ENCODE measurements at regions not wholly inside any gene's neighbourhood (a gene's known extent, or its start where the extent isn't known, plus 50 kb on each side); places are given as distances from the start of the nearest gene placed in this dataset.
A peak's percentile ranks its signal among the peaks of the same experiment; 100 is the strongest.
"Not testable (repeated sequence)": the region's sequence is repeated elsewhere in the genome, so short reads cannot be mapped to it uniquely, and the experiment has no call there.

GRCh38 chr7:32762206-32762924 is 129.2 kb downstream of the KBTBD2 start:
- DNase-seq: peak; percentile 11

- DNase-seq: peak; percentile 24
These were observed 129.9 kb downstream of the KBTBD2 start for GRCh38 chr7:32761451-32762205.

GRCh38 chr7:32760755-32761154 is 130.8 kb downstream of the KBTBD2 start:
- DNase-seq: not testable (repeated sequence)

GRCh38 chr7:32759859-32760258 is 131.7 kb downstream of the KBTBD2 start:
- DNase-seq: not testable (repeated sequence)

- not testable (repeated sequence) for DNase-seq
These were observed 137.7 kb downstream of the KBTBD2 start for GRCh38 chr7:32753872-32754271.

- DNase-seq: not testable (repeated sequence)
These were observed 143.2 kb downstream of the KBTBD2 start for GRCh38 chr7:32748337-32748736.

- DNase-seq: not testable (repeated sequence)
These were observed 144.0 kb downstream of the KBTBD2 start for GRCh38 chr7:32747443-32748148.

- DNase-seq: not testable (repeated sequence)
These were observed 149.6 kb downstream of the KBTBD2 start for GRCh38 chr7:32741853-32742476.

GRCh38 chr7:32739749-32740148 is 151.8 kb downstream of the KBTBD2 start:
- peak; percentile 13 for DNase-seq

GRCh38 chr7:32738390-32738789 is 153.2 kb downstream of the KBTBD2 start:
- not testable (repeated sequence) for DNase-seq

GRCh38 chr7:32732767-32733166 is 158.8 kb downstream of the KBTBD2 start:
- not testable (repeated sequence) for DNase-seq

- DNase-seq: peak; percentile 39
These were observed 162.3 kb downstream of the KBTBD2 start for GRCh38 chr7:32729335-32729675.

- DNase-seq: peak; percentile 85
These were observed 162.9 kb downstream of the KBTBD2 start for GRCh38 chr7:32728412-32729334.

- DNase-seq: peak; percentile 73
These were observed 163.8 kb downstream of the KBTBD2 start for GRCh38 chr7:32727483-32728411.

- peak; percentile 39 for DNase-seq
These were observed 168.7 kb downstream of the KBTBD2 start for GRCh38 chr7:32722837-32723236.

- no peak for DNase-seq
These were observed 197.4 kb downstream of the KBTBD2 start for GRCh38 chr7:32694182-32694581.

GRCh38 chr7:32691965-32692815 is 196.9 kb downstream of the AVL9 start:
- peak; percentile 65 for DNase-seq

GRCh38 chr7:32688092-32688491 is 192.8 kb downstream of the AVL9 start:
- DNase-seq: not testable (repeated sequence)

- DNase-seq: no peak
These were observed 185.9 kb downstream of the AVL9 start for GRCh38 chr7:32681174-32681518.

All from hematopoietic multipotent progenitor cell treated with erythropoietin and hydrocortisone succinate and interleukin-3 and kit ligand, for 4 days (in vitro differentiated cells).